ENCODE measurements at regions not wholly inside any gene's neighbourhood (a gene's known extent, or its start where the extent isn't known, plus 50 kb on each side); places are given as distances from the start of the nearest gene placed in this dataset.

DNA sequence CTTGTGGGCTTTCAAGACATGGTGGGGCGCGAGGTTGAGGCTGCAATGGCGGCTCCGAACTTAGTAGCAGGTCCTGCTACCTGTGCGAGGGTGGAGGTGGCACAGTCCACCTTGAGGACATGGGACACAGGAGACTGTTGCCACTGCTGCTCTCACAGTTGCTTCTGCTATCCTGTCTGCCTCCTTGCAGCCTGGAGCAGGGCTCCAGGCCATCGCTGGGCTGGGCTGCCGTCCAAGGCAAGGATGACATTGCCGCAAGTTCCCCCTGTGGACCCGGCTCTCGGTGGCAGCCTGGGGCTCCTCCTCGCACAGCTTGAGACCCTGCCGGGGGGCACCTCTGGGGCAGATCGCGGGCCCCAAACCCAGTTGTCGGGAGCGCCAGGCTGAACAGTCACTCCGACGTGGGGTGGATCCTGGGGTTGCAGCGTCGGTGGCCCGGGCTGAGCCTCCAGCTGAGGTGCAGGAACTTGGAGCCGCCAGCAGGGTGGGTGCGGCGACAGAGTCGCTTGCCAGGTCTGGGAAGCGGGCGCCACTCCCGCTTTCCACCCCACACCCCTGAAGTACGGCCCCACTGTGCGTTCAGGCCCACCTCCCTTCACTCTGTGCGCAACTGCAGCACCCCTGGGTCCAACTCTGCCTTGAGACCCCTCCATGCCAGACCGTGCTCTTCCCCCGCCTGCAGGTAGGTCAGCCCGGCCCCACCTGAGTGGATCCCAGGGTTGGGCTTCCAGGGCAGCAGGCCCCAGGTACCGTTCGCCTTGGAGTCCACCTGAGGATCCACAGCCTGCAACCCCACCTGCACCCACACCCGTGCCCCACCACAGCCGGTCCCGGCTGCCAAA is 192.7 kb upstream of the NUDT6 start:
- TF ChIP-seq, protein P1, sequence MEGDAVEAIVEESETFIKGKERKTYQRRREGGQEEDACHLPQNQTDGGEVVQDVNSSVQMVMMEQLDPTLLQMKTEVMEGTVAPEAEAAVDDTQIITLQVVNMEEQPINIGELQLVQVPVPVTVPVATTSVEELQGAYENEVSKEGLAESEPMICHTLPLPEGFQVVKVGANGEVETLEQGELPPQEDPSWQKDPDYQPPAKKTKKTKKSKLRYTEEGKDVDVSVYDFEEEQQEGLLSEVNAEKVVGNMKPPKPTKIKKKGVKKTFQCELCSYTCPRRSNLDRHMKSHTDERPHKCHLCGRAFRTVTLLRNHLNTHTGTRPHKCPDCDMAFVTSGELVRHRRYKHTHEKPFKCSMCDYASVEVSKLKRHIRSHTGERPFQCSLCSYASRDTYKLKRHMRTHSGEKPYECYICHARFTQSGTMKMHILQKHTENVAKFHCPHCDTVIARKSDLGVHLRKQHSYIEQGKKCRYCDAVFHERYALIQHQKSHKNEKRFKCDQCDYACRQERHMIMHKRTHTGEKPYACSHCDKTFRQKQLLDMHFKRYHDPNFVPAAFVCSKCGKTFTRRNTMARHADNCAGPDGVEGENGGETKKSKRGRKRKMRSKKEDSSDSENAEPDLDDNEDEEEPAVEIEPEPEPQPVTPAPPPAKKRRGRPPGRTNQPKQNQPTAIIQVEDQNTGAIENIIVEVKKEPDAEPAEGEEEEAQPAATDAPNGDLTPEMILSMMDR (IDR thresholded peaks at IDR 0.05 in 8 of 11, conservative IDR thresholded peaks at IDR 0.05 in 3 of 11): no peak
- no peak for TF ChIP-seq POLR2A (IDR thresholded peaks at IDR 0.05)
- no peak for TF ChIP-seq POLR2AphosphoS5 (IDR thresholded peaks at IDR 0.05)

All from spleen (tissue), 7 donors.